ENCODE measurements at regions not wholly inside any gene's neighbourhood (a gene's known extent, or its start where the extent isn't known, plus 50 kb on each side); places are given as distances from the start of the nearest gene placed in this dataset.

GRCh38 chr6:56771189-56771588 is 128.5 kb upstream of the DST start:
- no peak for FAIRE-seq
- DNase-seq (ENCODE audit: low spot score): no peak

- FAIRE-seq (no peak), DNase-seq (ENCODE audit: low spot score) (no peak)
These were observed 127.4 kb upstream of the DST start for GRCh38 chr6:56770011-56770520.

GRCh38 chr6:56767892-56768531 is 125.3 kb upstream of the DST start:
- FAIRE-seq: no peak
- DNase-seq (ENCODE audit: low spot score): no peak

GRCh38 chr6:56767435-56767834 is 124.7 kb upstream of the DST start:
- DNase-seq (ENCODE audit: low spot score) (no peak), FAIRE-seq (no peak)

- DNase-seq (ENCODE audit: low spot score): no peak
- FAIRE-seq: no peak
These were observed 124.1 kb upstream of the DST start for GRCh38 chr6:56766806-56767178.

GRCh38 chr6:56766139-56766805 is 123.6 kb upstream of the DST start:
- no peak for DNase-seq (ENCODE audit: low spot score)
- no peak for FAIRE-seq

- DNase-seq (ENCODE audit: low spot score) (no peak), FAIRE-seq (no peak)
These were observed 122.8 kb upstream of the DST start for GRCh38 chr6:56765494-56765893.

GRCh38 chr6:56764081-56764566 is 121.4 kb upstream of the DST start:
- FAIRE-seq: no peak
- DNase-seq (ENCODE audit: low spot score): peak; percentile 33

GRCh38 chr6:56761651-56762050 is 119.0 kb upstream of the DST start:
- DNase-seq (ENCODE audit: low spot score): no peak
- no peak for FAIRE-seq

GRCh38 chr6:56760842-56761241 is 118.2 kb upstream of the DST start:
- FAIRE-seq (no peak), DNase-seq (ENCODE audit: low spot score) (no peak)

GRCh38 chr6:56759521-56759920 is 116.8 kb upstream of the DST start:
- FAIRE-seq (no peak), DNase-seq (ENCODE audit: low spot score) (no peak)

GRCh38 chr6:56758553-56758952 is 115.9 kb upstream of the DST start:
- no peak for FAIRE-seq
- no peak for DNase-seq (ENCODE audit: low spot score)

- DNase-seq (ENCODE audit: low spot score): no peak
- FAIRE-seq: no peak
These were observed 115.4 kb upstream of the DST start for GRCh38 chr6:56758120-56758519.

GRCh38 chr6:56757588-56757984 is 114.9 kb upstream of the DST start:
- FAIRE-seq: no peak
- no peak for DNase-seq (ENCODE audit: low spot score)

- DNase-seq (ENCODE audit: low spot score) (no peak), FAIRE-seq (no peak)
These were observed 114.3 kb upstream of the DST start for GRCh38 chr6:56756791-56757587.

- peak; percentile 56 for FAIRE-seq
These were observed 113.6 kb upstream of the DST start for GRCh38 chr6:56756219-56756789.

GRCh38 chr6:56755040-56755439 is 112.4 kb upstream of the DST start:
- FAIRE-seq (no peak), DNase-seq (ENCODE audit: low spot score) (no peak)

More at GRCh38 chr6:56756219-56756789, 113.6 kb upstream of the DST start:
- DNase-seq (ENCODE audit: low spot score): no peak

- DNase-seq (ENCODE audit: low spot score) (no peak), FAIRE-seq (peak; percentile 48)
These were observed 111.1 kb upstream of the DST start for GRCh38 chr6:56753811-56754210.

- FAIRE-seq (no peak), DNase-seq (ENCODE audit: low spot score) (no peak)
These were observed 109.8 kb upstream of the DST start for GRCh38 chr6:56752534-56752933.

- DNase-seq (ENCODE audit: low spot score): peak; percentile 54
- no peak for FAIRE-seq
These were observed 109.3 kb upstream of the DST start for GRCh38 chr6:56752009-56752408.

GRCh38 chr6:56751604-56752003 is 108.9 kb upstream of the DST start:
- no peak for FAIRE-seq
- no peak for DNase-seq (ENCODE audit: low spot score)

GRCh38 chr6:56750686-56751085 is 108.0 kb upstream of the DST start:
- no peak for DNase-seq (ENCODE audit: low spot score)
- no peak for FAIRE-seq

Data from urothelium cell line (cell line).